Heart left ventricle (tissue), 16 donors: ENCODE measurements at regions not wholly inside any gene's neighbourhood (a gene's known extent, or its start where the extent isn't known, plus 50 kb on each side); places are given as distances from the start of the nearest gene placed in this dataset.
A peak's percentile ranks its signal among the peaks of the same experiment; 100 is the strongest.

Source experiments
- ATAC-seq, 4 donors: fragments of 200-7000 bp; cut with Tn5 transposase; one replicate each; pipeline ENCODE4 v1.9.1; 2020 to 2022; ENCODE audit warnings: moderate library complexity in 4 of 4, mild to moderate bottlenecking in 3 of 4, moderate number of reproducible peaks in 1 of 4
- DNase-seq, 5 donors: peaks; one replicate each; pipeline ENCODE4 v3.0.0-alpha.2; 2020
- H3K27ac ChIP-seq, 12 donors: fragments of 200-600 bp; sonication (generic) in 4 of 12; one replicate each; pipeline versions ENCODE4 v1.5.0 to v1.8.0; 2016 to 2022; ENCODE audit warnings: mild to moderate bottlenecking in 2 of 12
- H3K27me3 ChIP-seq, 9 donors: fragments of 200-600 bp; sonication (generic) in 2 of 9; one replicate each; pipeline versions ENCODE4 v1.5.1 to v1.8.0; 2016 to 2022; ENCODE audit warnings: mild to moderate bottlenecking in 3 of 9
- H3K36me3 ChIP-seq, 9 donors: fragments of 200-600 bp; sonication (generic) in 2 of 9; one replicate each; pipeline versions ENCODE4 v1.5.0 to v1.8.0; 2018 to 2022; ENCODE audit warnings: mild to moderate bottlenecking in 2 of 9
- H3K4me1 ChIP-seq, 12 donors: fragments of 200-600 bp; sonication (generic) in 4 of 12; one replicate each; pipeline versions ENCODE4 v1.5.0 to v1.8.0; 2016 to 2022; ENCODE audit warnings: mild to moderate bottlenecking in 3 of 12
- H3K4me3 ChIP-seq, 12 donors: fragments of 200-600 bp; sonication (generic) in 4 of 12; one replicate each; pipeline versions ENCODE4 v1.5.0 to v1.8.0; 2017 to 2022; ENCODE audit warnings: mild to moderate bottlenecking in 9 of 12, moderate library complexity in 4 of 12
- H3K9me3 ChIP-seq, 12 donors: fragments of 200-600 bp; sonication (generic) in 4 of 12; one replicate each; pipeline versions ENCODE4 v1.5.0 to v1.8.0; 2016 to 2022; ENCODE audit warnings: mild to moderate bottlenecking in 1 of 12
- CTCF ChIP-seq, 12 donors: fragments of 200-600 bp; sonication (generic) in 4 of 12; IDR thresholded peaks; one replicate each; pipeline versions ENCODE4 v1.5.0 to v1.8.0; 2018 to 2022; ENCODE audit warnings: antibody characterized with exemption in 12 of 12, mild to moderate bottlenecking in 5 of 12
- POLR2A ChIP-seq, 2 donors: fragments of 450-650 bp; IDR thresholded peaks; one replicate each; pipeline ENCODE4 v1.6.1; 2017; ENCODE audit warnings: antibody characterized with exemption in 2 of 2, mild to moderate bottlenecking in 2 of 2, moderate library complexity in 2 of 2
- WGBS, 4 donors: extraction: QIAGEN DNeasy Blood & Tissue Kit in 2 of 4; methylation state at CpG; one replicate each; pipeline versions ENCODE4 v1.1.5 to v1.1.7; 2013 to 2018; 5-methylcytosine and 5-hydroxymethylcytosine counted together
- intact Hi-C, 10 donors: fragments of 100-400 bp; cut with DNase I; formaldehyde crosslinking; loops; one replicate each; pipeline versions ENCODE4 v1.11.1 to v1.14.2; 2022
- donor health status: ischemic (EF 13 %, LVEDD 7.1; RV severe dilation, severe dysfunction).
- donor health status: healthy with polysubstance abuse.
- donor health status: DM: no; HTN: yes; CAD: no.
- donor health status: DM: no; HTN: no; CAD: no.
- donor health status: ischemic (EF 25% LVEDD 6.9; RV normal size, moderate dysfunction).
- donor health status: ischemic (EF 25% LVEDD 5.7; RV mildly dilated, moderate dysfunction).
- donor health status: healthy.
- donor health status: DM: yes; HTN: yes; CAD: no.
- donor health status: ischemic (EF 35%, LVEDD 5.7; RV mildly dilated, moderate dysfunction).
- donor health status: nonischemic (EF 11% LVEDD 7.7; RV severe dilation, severe dysfunction).
- donor health status: DM: yes; HTN: yes; CAD: no.
- donor health status: PGD.
- donor health status: ischemic (EF 29% LVEDD 5.4; RV normal size, mild dysfunction).
- donor health status: nonischemic (EF 23%, LVEDD 6.1; RV moderate dilation, normal function).

DNA sequence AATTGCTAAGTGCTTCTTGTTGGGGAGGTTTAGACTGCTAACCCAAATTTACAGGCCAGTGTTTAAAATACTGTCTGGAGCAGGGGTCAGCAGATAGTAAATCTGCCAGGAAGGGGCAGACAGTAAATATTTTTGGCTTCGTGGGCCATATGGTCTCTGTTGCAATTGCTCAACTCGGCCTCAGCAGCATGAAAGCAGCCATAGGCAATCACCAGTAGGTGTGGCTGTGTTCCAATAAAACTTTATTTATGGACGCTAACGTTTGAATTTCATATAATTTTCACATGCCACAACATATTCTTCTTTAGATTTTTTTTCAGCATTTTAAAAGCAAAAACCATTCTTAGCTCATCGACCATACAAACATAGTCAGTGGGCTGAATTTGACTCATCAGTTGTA, 172.7 kb downstream of the BRINP2 start:
- ATAC-seq: no peak
- no peaks in the 10 kb centered on the region for H3K4me1 ChIP-seq
- intact Hi-C loops: no loop called here
- H3K27me3 ChIP-seq: peaks cover 0 to 6% (median 0%) of the 10 kb centered on the region in 9 donors
- H3K27ac ChIP-seq: no peak overlapping the region
- DNase-seq: no peak
- no peak for TF ChIP-seq POLR2A (IDR thresholded peaks at IDR 0.05)
- no peak for TF ChIP-seq CTCF (IDR thresholded peaks at IDR 0.05)
- H3K9me3 ChIP-seq: no peaks in the 10 kb centered on the region
- no peaks in the 10 kb centered on the region for H3K36me3 ChIP-seq
- H3K4me3 ChIP-seq: no peak overlapping the region
- WGBS, 4 donors: 83 to 87% (median 84%) methylated on average over 5 of the region's 5 CpGs

DNA sequence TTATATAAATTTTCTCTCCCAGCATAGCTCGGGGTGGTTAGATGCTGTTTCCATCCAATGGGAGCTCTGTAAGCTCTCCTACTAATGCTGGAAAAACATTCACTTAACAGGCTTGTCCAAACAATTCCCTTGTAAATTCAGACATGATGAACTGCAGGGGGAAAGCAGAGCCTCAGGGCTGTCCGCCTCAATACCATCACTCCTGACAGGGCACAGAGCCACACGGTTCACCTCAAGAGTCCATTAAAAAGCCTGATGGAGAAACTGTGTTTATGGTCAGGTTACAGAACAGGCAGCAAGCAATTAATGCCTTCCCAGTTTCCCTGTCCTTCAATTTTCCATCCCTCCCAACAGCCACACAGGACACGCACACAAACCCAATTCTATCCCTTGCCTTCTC, 171.0 kb downstream of the BRINP2 start:
- no peaks in the 10 kb centered on the region for H3K36me3 ChIP-seq
- peaks cover 0 to 6% (median 0%) of the 10 kb centered on the region in 9 donors for H3K27me3 ChIP-seq
- no peaks in the 10 kb centered on the region for H3K9me3 ChIP-seq
- intact Hi-C loops: no loop called here
- TF ChIP-seq CTCF (IDR thresholded peaks at IDR 0.05): no peak
- no peak for TF ChIP-seq POLR2A (IDR thresholded peaks at IDR 0.05)
- no peak overlapping the region for H3K27ac ChIP-seq
- ATAC-seq: no peak
- no peak overlapping the region for H3K4me3 ChIP-seq
- no peak for DNase-seq
- H3K4me1 ChIP-seq: no peaks in the 10 kb centered on the region
- 71 to 85% (median 75%) methylated on average over 4 of the region's 4 CpGs for WGBS, 4 donors

DNA sequence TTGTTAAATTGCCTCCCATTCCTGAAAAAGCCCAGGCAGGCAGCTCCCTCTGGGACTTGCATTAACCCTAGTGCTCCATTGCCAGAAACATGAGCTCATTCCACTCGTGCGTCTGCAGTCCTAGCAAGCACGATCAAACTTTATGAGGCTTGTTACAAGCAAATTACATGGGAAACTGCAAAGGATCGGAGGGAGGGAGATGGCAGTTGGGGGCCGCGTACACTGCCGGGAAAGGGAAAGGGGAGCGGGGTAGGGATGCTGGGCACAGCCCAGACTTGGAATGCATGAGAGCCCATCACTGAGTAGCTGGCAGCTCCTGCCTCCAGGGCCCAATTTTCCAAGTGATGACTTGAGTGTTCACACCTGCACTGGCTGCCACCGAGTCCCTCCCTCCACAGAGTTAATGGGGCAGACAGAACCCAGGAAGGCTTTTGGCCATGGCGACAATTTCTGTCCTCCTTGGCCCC, 169.9 kb downstream of the BRINP2 start:
- ATAC-seq (no peak), DNase-seq (no peak)
- Histone ChIP-seq H3K27me3 (peaks cover 0 to 6% (median 0%) of the 10 kb centered on the region in 9 donors), H3K36me3 (no peaks in the 10 kb centered on the region), H3K4me1 (no peaks in the 10 kb centered on the region), H3K4me3 (no peak overlapping the region), H3K9me3 (no peaks in the 10 kb centered on the region), H3K27ac (peak overlapping the region in 1 of 12 donors; percentile 3)
- 66 to 74% (median 70%) methylated on average over 10 of the region's 10 CpGs for WGBS, 4 donors
- TF ChIP-seq POLR2A (IDR thresholded peaks at IDR 0.05) (no peak), CTCF (IDR thresholded peaks at IDR 0.05) (no peak)
- intact Hi-C loops: no loop called here

DNA sequence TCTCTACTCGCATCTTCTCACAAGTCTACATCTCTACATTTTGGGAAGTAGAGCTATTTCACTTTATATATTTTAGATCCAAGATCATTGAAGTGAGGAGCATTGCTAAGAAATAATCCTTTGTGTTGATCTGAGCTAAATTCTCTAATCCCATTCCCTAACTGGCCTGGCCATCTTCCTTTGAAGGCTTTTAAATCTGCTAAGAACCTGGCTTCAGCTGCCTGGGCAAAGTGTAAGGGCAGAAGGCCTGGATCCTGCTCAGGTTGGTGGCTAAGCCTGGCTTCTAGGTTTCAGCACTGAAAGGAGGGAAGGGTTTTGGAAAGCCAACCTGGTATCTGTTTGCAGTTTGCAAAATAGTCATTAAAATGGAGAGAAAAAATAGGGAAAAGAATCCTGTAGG, 167.6 kb downstream of the BRINP2 start:
- TF ChIP-seq POLR2A (IDR thresholded peaks at IDR 0.05) (no peak), CTCF (IDR thresholded peaks at IDR 0.05) (no peak)
- Histone ChIP-seq H3K4me1 (peaks cover 0 to 10% (median 0%) of the 10 kb centered on the region in 12 donors), H3K4me3 (no peak overlapping the region), H3K27ac (no peak overlapping the region), H3K27me3 (peaks cover 0 to 5% (median 0%) of the 10 kb centered on the region in 9 donors), H3K9me3 (no peaks in the 10 kb centered on the region), H3K36me3 (no peaks in the 10 kb centered on the region)
- ATAC-seq: no peak
- no peak for DNase-seq
- 89 to 97% (median 92%) methylated on average over 1 of the region's 1 CpG for WGBS, 4 donors
- intact Hi-C loops: no loop called here
